LNCAP (cell line): ENCODE measurements at regions not wholly inside any gene's neighbourhood (a gene's known extent, or its start where the extent isn't known, plus 50 kb on each side); places are given as distances from the start of the nearest gene placed in this dataset.

Source experiments
- CTCF ChIP-seq: fragments of 450-650 bp; IDR thresholded peaks from 2 replicates; pipeline ENCODE4 v1.5.1; 2017; ENCODE audit warnings: mild to moderate bottlenecking

DNA sequence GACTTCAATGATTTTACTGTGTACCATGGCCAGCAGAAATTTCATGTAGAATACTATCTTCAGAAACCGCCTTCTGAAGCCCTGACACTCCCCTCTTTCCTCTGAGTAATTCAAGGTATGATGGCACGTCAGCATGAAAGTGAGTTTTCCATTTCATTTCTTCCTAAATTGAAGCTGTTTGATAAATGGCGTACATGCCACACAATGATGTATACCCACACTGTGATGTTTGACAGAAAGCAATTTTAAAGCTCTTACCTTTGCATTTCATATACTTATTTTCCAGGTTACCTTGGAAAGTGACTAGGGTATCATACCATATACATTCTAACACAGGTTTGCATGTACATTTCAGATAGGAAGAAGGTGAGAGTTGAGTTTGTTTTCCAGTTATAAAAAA, 147.9 kb upstream of the LRRC3B start:
- no peak for TF ChIP-seq CTCF

- TF ChIP-seq CTCF: no peak
These were observed 142.2 kb upstream of the LRRC3B start for GRCh38 chr3:26480377-26480776.

- TF ChIP-seq CTCF: peak; percentile 33
These were observed 138.4 kb upstream of the LRRC3B start for GRCh38 chr3:26484140-26484539.

DNA sequence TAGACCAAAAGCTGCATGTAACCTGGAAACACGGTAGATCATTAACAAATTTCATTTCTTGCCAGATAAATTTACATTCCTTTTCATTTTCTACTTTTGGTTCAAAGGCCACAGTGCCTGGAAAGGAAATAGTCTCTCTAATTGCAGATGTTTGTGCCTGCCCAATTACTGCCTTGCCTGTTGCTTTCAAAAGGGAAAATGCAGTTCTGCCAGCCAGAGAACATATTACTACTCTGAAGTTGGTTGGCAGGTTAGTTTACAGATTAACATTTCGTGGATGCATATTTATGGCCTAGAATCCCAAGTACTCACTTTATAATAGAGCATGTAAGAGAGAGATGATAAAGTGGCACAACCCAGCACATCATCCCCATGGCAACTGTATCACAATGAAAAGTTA, 124.3 kb upstream of the LRRC3B start:
- no peak for TF ChIP-seq CTCF

DNA sequence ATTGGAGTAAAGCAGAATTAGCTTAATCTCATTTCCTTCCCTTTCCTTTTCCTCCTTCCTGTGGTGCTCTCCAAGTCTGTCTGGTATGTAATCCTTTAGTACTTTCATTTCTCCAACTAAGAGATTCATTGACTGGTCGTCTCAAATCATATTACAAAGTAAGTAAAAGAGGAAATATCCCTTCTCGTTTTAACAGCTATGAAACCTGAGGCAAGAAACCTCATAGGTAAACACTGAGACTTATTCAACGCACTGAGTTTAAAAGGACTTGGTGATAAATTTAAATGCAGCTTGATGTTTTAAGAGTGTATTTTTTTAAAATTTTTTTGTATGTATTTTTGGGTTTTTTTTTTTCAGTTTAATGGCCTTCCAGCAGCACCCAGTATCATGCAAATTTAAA, 117.2 kb upstream of the LRRC3B start:
- no peak for TF ChIP-seq CTCF

GRCh38 chr3:26515351-26515750, 107.2 kb upstream of the LRRC3B start:
- no peak for TF ChIP-seq CTCF

GRCh38 chr3:26521261-26521660, 101.3 kb upstream of the LRRC3B start:
- no peak for TF ChIP-seq CTCF

GRCh38 chr3:26522919-26523318, 99.7 kb upstream of the LRRC3B start:
- no peak for TF ChIP-seq CTCF
